ENCODE measurements at regions not wholly inside any gene's neighbourhood (a gene's known extent, or its start where the extent isn't known, plus 50 kb on each side); places are given as distances from the start of the nearest gene placed in this dataset.

DNA sequence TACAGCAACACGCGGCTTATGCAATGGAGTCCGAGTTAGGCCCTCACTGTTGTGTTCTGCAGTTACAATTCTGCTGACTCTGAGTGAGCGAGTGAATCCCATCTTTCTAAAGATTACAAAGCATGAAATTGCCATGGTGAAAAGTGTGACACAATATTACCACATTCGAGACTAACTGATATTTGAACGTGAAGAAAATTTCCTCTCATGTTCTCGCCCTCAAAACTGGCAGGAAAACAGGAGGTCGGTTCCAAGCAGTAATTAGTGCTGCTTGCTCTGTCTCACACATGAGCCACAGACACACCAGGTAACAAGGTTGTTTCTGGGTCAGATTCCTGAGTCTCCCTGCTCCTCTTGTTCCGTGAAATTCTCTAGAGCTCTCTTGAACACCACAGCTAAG, 93.7 kb upstream of the RIOK3 start:
- H3K9me3 ChIP-seq, result no peaks in the 10 kb centered on the region
- H3K27ac ChIP-seq, result no peak overlapping the region
- intact Hi-C loops (cut with DNase I), result no loop called here
- TF ChIP-seq POLR2A (IDR thresholded peaks at IDR 0.05), result no peak
- TF ChIP-seq, protein P1, sequence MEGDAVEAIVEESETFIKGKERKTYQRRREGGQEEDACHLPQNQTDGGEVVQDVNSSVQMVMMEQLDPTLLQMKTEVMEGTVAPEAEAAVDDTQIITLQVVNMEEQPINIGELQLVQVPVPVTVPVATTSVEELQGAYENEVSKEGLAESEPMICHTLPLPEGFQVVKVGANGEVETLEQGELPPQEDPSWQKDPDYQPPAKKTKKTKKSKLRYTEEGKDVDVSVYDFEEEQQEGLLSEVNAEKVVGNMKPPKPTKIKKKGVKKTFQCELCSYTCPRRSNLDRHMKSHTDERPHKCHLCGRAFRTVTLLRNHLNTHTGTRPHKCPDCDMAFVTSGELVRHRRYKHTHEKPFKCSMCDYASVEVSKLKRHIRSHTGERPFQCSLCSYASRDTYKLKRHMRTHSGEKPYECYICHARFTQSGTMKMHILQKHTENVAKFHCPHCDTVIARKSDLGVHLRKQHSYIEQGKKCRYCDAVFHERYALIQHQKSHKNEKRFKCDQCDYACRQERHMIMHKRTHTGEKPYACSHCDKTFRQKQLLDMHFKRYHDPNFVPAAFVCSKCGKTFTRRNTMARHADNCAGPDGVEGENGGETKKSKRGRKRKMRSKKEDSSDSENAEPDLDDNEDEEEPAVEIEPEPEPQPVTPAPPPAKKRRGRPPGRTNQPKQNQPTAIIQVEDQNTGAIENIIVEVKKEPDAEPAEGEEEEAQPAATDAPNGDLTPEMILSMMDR (IDR thresholded peaks at IDR 0.05), result no peak
- H3K4me1 ChIP-seq, result peaks cover 19 to 32% of the 10 kb centered on the region in 2 donors
- no peak for DNase-seq
- H3K36me3 ChIP-seq, result no peaks in the 10 kb centered on the region
- WGBS, 2 donors, result 89% methylated on average over 9 of the region's 9 CpGs
- H3K27me3 ChIP-seq, result no peaks in the 10 kb centered on the region
- no peak overlapping the region for H3K4me3 ChIP-seq (replicated peaks in 1 of 3)

DNA sequence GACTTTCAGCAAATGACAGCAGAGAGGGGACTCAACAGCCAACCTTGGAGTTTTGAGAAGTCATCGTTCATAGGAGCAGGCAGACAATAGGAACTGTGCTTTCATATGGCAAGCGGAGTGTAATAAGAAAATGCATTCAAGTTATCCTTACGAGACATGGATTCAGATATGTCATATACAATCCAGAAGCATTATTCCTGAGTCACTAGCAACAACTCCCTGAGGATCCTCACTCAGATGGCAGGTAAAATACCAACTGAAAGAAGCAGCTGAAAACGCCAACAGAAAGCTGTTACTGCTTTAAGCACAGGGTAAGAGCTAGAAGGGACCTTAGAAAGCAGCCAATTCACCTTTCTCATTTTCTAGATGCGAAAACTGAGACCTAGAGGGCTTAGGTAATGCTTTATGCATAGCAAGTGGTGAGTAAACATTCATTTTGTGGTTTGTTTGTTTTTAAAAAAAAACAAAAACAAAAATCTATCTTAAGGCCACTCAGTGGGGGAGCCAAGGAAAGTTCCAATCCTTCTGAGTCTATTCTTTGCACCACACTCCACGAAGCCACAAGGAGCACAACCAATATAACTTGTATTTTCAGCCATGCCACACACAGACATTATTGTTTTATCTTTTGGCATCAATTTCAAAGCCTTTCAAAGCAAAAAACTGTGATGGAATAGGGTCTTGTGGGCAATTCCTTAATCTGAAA, 89.1 kb upstream of the RIOK3 start:
- Histone ChIP-seq H3K27me3 (no peaks in the 10 kb centered on the region), H3K9me3 (no peaks in the 10 kb centered on the region), H3K27ac (no peak overlapping the region), H3K4me1 (peaks cover 15 to 18% of the 10 kb centered on the region in 2 donors), H3K36me3 (no peaks in the 10 kb centered on the region), H3K4me3 (replicated peaks in 1 of 3) (no peak overlapping the region)
- no peak for TF ChIP-seq POLR2A (IDR thresholded peaks at IDR 0.05)
- TF ChIP-seq, protein P1 (IDR thresholded peaks at IDR 0.05), result no peak
- no peak for DNase-seq
- intact Hi-C loops (cut with DNase I), result no loop called here
- 91 to 94% methylated on average over 6 of the region's 6 CpGs for WGBS, 2 donors

DNA sequence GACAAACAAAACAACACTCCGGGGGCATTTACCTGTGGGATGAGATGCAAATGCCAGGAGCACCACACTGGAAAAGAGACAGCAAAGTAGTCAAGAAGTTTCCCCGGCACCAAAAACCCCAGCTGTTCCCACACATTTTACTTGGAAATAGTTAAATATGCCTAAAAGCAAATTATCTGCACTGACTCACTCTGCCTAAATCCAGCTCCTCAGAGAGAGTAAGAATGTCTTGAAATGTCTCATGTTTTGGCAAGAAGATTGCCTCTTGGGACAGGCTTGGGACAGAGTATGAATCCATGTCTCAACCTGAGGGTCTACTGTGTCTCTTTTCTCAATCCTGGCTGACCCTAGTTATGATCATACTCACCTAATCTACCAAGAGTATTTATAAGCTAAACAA, 87.5 kb upstream of the RIOK3 start:
- no peak for DNase-seq
- Histone ChIP-seq H3K27ac (peak overlapping the region; percentile 25 to 62 (median 55)), H3K36me3 (no peaks in the 10 kb centered on the region), H3K27me3 (no peaks in the 10 kb centered on the region), H3K4me1 (peaks cover 15 to 18% of the 10 kb centered on the region in 2 donors), H3K9me3 (no peaks in the 10 kb centered on the region), H3K4me3 (replicated peaks in 1 of 3) (no peak overlapping the region)
- TF ChIP-seq, protein P1 (IDR thresholded peaks at IDR 0.05), result no peak
- intact Hi-C loops (cut with DNase I), result no loop called here
- 41 to 43% methylated on average over 2 of the region's 2 CpGs for WGBS, 2 donors

DNA sequence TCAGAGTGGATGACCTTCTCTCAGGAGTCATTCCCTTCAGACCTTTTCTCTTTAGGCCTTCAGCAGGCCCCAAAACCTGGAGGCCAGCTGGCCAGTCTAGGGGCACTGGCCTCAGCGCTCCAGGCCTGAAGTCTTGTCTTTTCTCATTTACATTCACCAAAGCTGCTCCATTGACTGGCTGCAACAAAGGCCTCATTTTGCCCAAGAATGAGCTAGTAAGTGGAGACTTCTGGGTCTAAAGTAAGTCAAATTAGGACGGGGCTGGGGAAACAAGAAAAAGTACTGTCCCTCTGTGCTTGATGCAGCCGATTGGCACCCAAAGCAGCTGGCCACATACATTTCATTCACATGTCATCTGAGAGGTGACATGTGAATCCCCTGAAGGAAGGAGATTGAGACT, 83.8 kb upstream of the RIOK3 start:
- Histone ChIP-seq H3K27me3 (no peaks in the 10 kb centered on the region), H3K36me3 (no peaks in the 10 kb centered on the region), H3K4me3 (replicated peaks in 1 of 3) (no peak overlapping the region), H3K9me3 (no peaks in the 10 kb centered on the region), H3K27ac (no peak overlapping the region), H3K4me1 (peaks cover 15 to 18% of the 10 kb centered on the region in 2 donors)
- intact Hi-C loops (cut with DNase I), result no loop called here
- TF ChIP-seq, protein P1 (IDR thresholded peaks at IDR 0.05), result no peak
- no peak for TF ChIP-seq POLR2A (IDR thresholded peaks at IDR 0.05)
- no peak for DNase-seq
- 87 to 97% methylated on average over 3 of the region's 3 CpGs for WGBS, 2 donors

DNA sequence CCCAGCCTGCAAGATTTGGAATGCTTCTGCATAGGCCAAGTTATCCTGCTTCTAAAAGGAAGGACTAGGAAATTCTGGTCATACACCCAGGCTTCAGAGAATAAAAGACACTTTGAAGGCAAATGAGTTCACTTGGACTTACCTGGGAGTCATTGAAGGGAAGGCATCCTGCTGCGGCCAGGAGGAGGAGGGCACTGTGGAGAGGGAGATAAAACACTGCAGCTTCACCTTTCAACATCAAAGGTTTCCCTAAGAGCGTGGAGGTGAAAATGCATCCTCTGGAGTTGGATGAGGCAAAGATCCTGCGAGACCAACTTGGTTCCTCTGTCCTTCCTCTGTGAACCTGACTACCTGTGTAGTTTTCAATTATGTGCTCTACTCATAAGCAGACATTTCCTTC, 79.5 kb upstream of the RIOK3 start:
- no peaks in the 10 kb centered on the region for H3K27me3 ChIP-seq
- no peak overlapping the region for H3K4me3 ChIP-seq (replicated peaks in 1 of 3)
- peaks cover 12 to 16% of the 10 kb centered on the region in 2 donors for H3K4me1 ChIP-seq
- H3K36me3 ChIP-seq, result no peaks in the 10 kb centered on the region
- 95 to 96% methylated on average over 3 of the region's 3 CpGs for WGBS, 2 donors
- H3K9me3 ChIP-seq, result no peaks in the 10 kb centered on the region
- DNase-seq, result no peak
- no peak overlapping the region for H3K27ac ChIP-seq
- intact Hi-C loops (cut with DNase I), result no loop called here
- no peak for TF ChIP-seq POLR2A (IDR thresholded peaks at IDR 0.05)
- TF ChIP-seq, protein P1 (IDR thresholded peaks at IDR 0.05), result no peak
